NCI-H1105 (cell line): ENCODE measurements at regions not wholly inside any gene's neighbourhood (a gene's known extent, or its start where the extent isn't known, plus 50 kb on each side); places are given as distances from the start of the nearest gene placed in this dataset.
"Not testable (repeated sequence)": the region's sequence is repeated elsewhere in the genome, so short reads cannot be mapped to it uniquely, and the experiment has no call there.

Source experiments
- DNase-seq: peaks from one replicate; lab custom pipeline; 2025; lab: John Stamatoyannopoulos, UW

GRCh38 chr9:104195142-104195541 is 101.0 kb downstream of the SMC2 start:
- DNase-seq = not testable (repeated sequence)

GRCh38 chr9:104200456-104200994 is 106.4 kb downstream of the SMC2 start:
- DNase-seq = no peak

GRCh38 chr9:104206766-104207165 is 112.7 kb downstream of the SMC2 start:
- no peak for DNase-seq

GRCh38 chr9:104209387-104209786 is 115.3 kb downstream of the SMC2 start:
- no peak for DNase-seq

GRCh38 chr9:104227108-104227507 is 133.0 kb downstream of the SMC2 start:
- DNase-seq = no peak

- DNase-seq = no peak
Observed at GRCh38 chr9:104232781-104233341, 138.8 kb downstream of the SMC2 start.

- no peak for DNase-seq
Observed at GRCh38 chr9:104233366-104233765, 139.3 kb downstream of the SMC2 start.

GRCh38 chr9:104234632-104235337 is 140.7 kb downstream of the SMC2 start:
- DNase-seq = not testable (repeated sequence)

- DNase-seq = not testable (repeated sequence)
Observed at GRCh38 chr9:104235347-104236120, 141.4 kb downstream of the SMC2 start.

- no peak for DNase-seq
Observed at GRCh38 chr9:104238668-104239067, 144.6 kb downstream of the SMC2 start.

GRCh38 chr9:104240890-104241289 is 146.8 kb downstream of the SMC2 start:
- no peak for DNase-seq

GRCh38 chr9:104245925-104246324 is 151.8 kb downstream of the SMC2 start:
- DNase-seq = no peak

- DNase-seq = no peak
Observed at GRCh38 chr9:104247899-104248460, 153.9 kb downstream of the SMC2 start.

- DNase-seq = peak; percentile 23
Observed at GRCh38 chr9:104256031-104256695, 162.1 kb downstream of the SMC2 start.

- DNase-seq = no peak
Observed at GRCh38 chr9:104256696-104257062, 162.6 kb downstream of the SMC2 start.

- DNase-seq = no peak
Observed at GRCh38 chr9:104258296-104259011, 164.3 kb downstream of the SMC2 start.

GRCh38 chr9:104260004-104260403 is 165.9 kb downstream of the SMC2 start:
- DNase-seq = peak; percentile 5

GRCh38 chr9:104263942-104264341 is 169.8 kb downstream of the SMC2 start:
- DNase-seq = peak; percentile 11

GRCh38 chr9:104264431-104264830 is 170.3 kb downstream of the SMC2 start:
- no peak for DNase-seq

- no peak for DNase-seq
Observed at GRCh38 chr9:104269374-104269773, 175.3 kb downstream of the SMC2 start.
